Adipocyte (in vitro differentiated cells): ENCODE measurements at regions not wholly inside any gene's neighbourhood (a gene's known extent, or its start where the extent isn't known, plus 50 kb on each side); places are given as distances from the start of the nearest gene placed in this dataset.
"Not testable (repeated sequence)": the region's sequence is repeated elsewhere in the genome, so short reads cannot be mapped to it uniquely, and the experiment has no call there.

Source experiments
- DNase-seq: peaks from one replicate; pipeline ENCODE4 v3.0.0-alpha.2; 2015; ENCODE audit warnings: low read depth
- H3K27me3 ChIP-seq: replicated peaks from 2 replicates; pipeline ENCODE4 v1.7.0; 2013; ENCODE audit warnings: mild to moderate bottlenecking, low read length, moderate library complexity; ENCODE audit not compliant: control insufficient read depth, insufficient read depth
- H3K36me3 ChIP-seq: 2 replicates; pipeline ENCODE4 v1.7.0; 2013; ENCODE audit warnings: low read length, mild to moderate bottlenecking, moderate library complexity; ENCODE audit not compliant: control insufficient read depth, insufficient read depth, severe bottlenecking
- H3K4me1 ChIP-seq: 2 replicates; pipeline ENCODE4 v1.7.0; 2013; ENCODE audit warnings: mild to moderate bottlenecking, low read length, moderate library complexity; ENCODE audit not compliant: control insufficient read depth, insufficient read depth
- H3K4me3 ChIP-seq: 2 replicates; pipeline ENCODE4 v1.7.0; 2013; ENCODE audit warnings: mild to moderate bottlenecking, low read length, moderate library complexity
- H3K9ac ChIP-seq: 2 replicates; pipeline ENCODE4 v1.7.0; 2013; ENCODE audit warnings: mild to moderate bottlenecking, low read length, moderate library complexity
- H3K9me3 ChIP-seq: 2 replicates; pipeline ENCODE4 v1.7.0; 2013; ENCODE audit warnings: mild to moderate bottlenecking, low read length, moderate library complexity; ENCODE audit not compliant: control insufficient read depth

GRCh38 chr7:119999738-120000475 is 273.1 kb upstream of the KCND2 start:
- peak; percentile 3 for DNase-seq
- Histone ChIP-seq H3K4me1 (no peaks in the 10 kb centered on the region), H3K36me3 (no peaks in the 10 kb centered on the region), H3K27me3 (no peaks in the 10 kb centered on the region), H3K4me3 (no peak overlapping the region), H3K9ac (no peak overlapping the region), H3K9me3 (no peaks in the 10 kb centered on the region)

- Histone ChIP-seq H3K9ac (no peak overlapping the region), H3K4me1 (no peaks in the 10 kb centered on the region), H3K4me3 (no peak overlapping the region), H3K36me3 (no peaks in the 10 kb centered on the region), H3K27me3 (no peaks in the 10 kb centered on the region), H3K9me3 (no peaks in the 10 kb centered on the region)
- DNase-seq = no peak
These were observed 267.3 kb upstream of the KCND2 start for GRCh38 chr7:120005720-120006119.

GRCh38 chr7:120014301-120014700 is 258.7 kb upstream of the KCND2 start:
- not testable (repeated sequence) for H3K9me3 ChIP-seq, H3K4me1 ChIP-seq, H3K9ac ChIP-seq, H3K36me3 ChIP-seq, H3K27me3 ChIP-seq, DNase-seq, H3K4me3 ChIP-seq

- H3K4me3 ChIP-seq = no peak overlapping the region
- H3K9ac ChIP-seq = no peak overlapping the region
- H3K9me3 ChIP-seq = no peaks in the 10 kb centered on the region
- no peaks in the 10 kb centered on the region for H3K4me1 ChIP-seq
- no peak for DNase-seq
- no peaks in the 10 kb centered on the region for H3K36me3 ChIP-seq
- H3K27me3 ChIP-seq = no peaks in the 10 kb centered on the region
These were observed 258.0 kb upstream of the KCND2 start for GRCh38 chr7:120014925-120015465.

- H3K36me3 ChIP-seq = no peaks in the 10 kb centered on the region
- H3K27me3 ChIP-seq = no peaks in the 10 kb centered on the region
- H3K4me1 ChIP-seq = peaks cover 4% of the 10 kb centered on the region
- peak; percentile 36 for DNase-seq
- H3K9me3 ChIP-seq = no peaks in the 10 kb centered on the region
- H3K9ac ChIP-seq = no peak overlapping the region
- no peak overlapping the region for H3K4me3 ChIP-seq
These were observed 251.9 kb upstream of the KCND2 start for GRCh38 chr7:120021085-120021484.

- Histone ChIP-seq H3K9me3 (no peaks in the 10 kb centered on the region), H3K4me1 (peaks cover 4% of the 10 kb centered on the region), H3K4me3 (no peak overlapping the region), H3K9ac (no peak overlapping the region), H3K36me3 (no peaks in the 10 kb centered on the region), H3K27me3 (no peaks in the 10 kb centered on the region)
- peak; percentile 15 for DNase-seq
These were observed 249.3 kb upstream of the KCND2 start for GRCh38 chr7:120023494-120024167.

GRCh38 chr7:120028636-120029035 is 244.3 kb upstream of the KCND2 start:
- H3K4me3 ChIP-seq = no peak overlapping the region
- H3K9ac ChIP-seq = no peak overlapping the region
- peak; percentile 34 for DNase-seq
- H3K9me3 ChIP-seq = no peaks in the 10 kb centered on the region
- peaks cover 10% of the 10 kb centered on the region for H3K4me1 ChIP-seq
- H3K36me3 ChIP-seq = no peaks in the 10 kb centered on the region
- no peaks in the 10 kb centered on the region for H3K27me3 ChIP-seq

- Histone ChIP-seq H3K9me3 (no peaks in the 10 kb centered on the region), H3K9ac (no peak overlapping the region), H3K4me1 (peaks cover 9% of the 10 kb centered on the region), H3K27me3 (no peaks in the 10 kb centered on the region), H3K4me3 (no peak overlapping the region), H3K36me3 (no peaks in the 10 kb centered on the region)
- no peak for DNase-seq
These were observed 242.1 kb upstream of the KCND2 start for GRCh38 chr7:120030876-120031275.

GRCh38 chr7:120033114-120033513 is 239.9 kb upstream of the KCND2 start:
- H3K4me1 ChIP-seq = peaks cover 9% of the 10 kb centered on the region
- no peak overlapping the region for H3K4me3 ChIP-seq
- H3K9me3 ChIP-seq = no peaks in the 10 kb centered on the region
- H3K27me3 ChIP-seq = no peaks in the 10 kb centered on the region
- H3K9ac ChIP-seq = no peak overlapping the region
- no peak for DNase-seq
- no peaks in the 10 kb centered on the region for H3K36me3 ChIP-seq

GRCh38 chr7:120039138-120039537 is 233.8 kb upstream of the KCND2 start:
- Histone ChIP-seq H3K4me1 (no peaks in the 10 kb centered on the region), H3K9me3 (peaks cover 10% of the 10 kb centered on the region), H3K4me3 (no peak overlapping the region), H3K9ac (no peak overlapping the region), H3K36me3 (no peaks in the 10 kb centered on the region), H3K27me3 (no peaks in the 10 kb centered on the region)
- DNase-seq = no peak

GRCh38 chr7:120041798-120042197 is 231.2 kb upstream of the KCND2 start:
- no peaks in the 10 kb centered on the region for H3K27me3 ChIP-seq
- no peak overlapping the region for H3K9ac ChIP-seq
- DNase-seq = no peak
- H3K4me1 ChIP-seq = no peaks in the 10 kb centered on the region
- H3K36me3 ChIP-seq = no peaks in the 10 kb centered on the region
- H3K4me3 ChIP-seq = no peak overlapping the region
- H3K9me3 ChIP-seq = peaks cover 10% of the 10 kb centered on the region
